Tibial artery (tissue), 4 donors: ENCODE measurements at regions not wholly inside any gene's neighbourhood (a gene's known extent, or its start where the extent isn't known, plus 50 kb on each side); places are given as distances from the start of the nearest gene placed in this dataset.

Experiments used
- DNase-seq, 2 donors: peaks; one replicate each; pipeline ENCODE4 v3.0.0-alpha.2; 2019
- H3K27ac ChIP-seq, 2 donors: fragments of 200-600 bp; sonication (generic) in 1 of 2; 1 replicate in 1 of 2; 2 replicates in 1 of 2; pipeline ENCODE4 v1.5.1; 2018 to 2019; ENCODE audit warnings: mild to moderate bottlenecking in 1 of 2
- H3K27me3 ChIP-seq, 2 donors: fragments of 200-600 bp; sonication (generic) in 1 of 2; one replicate each; pipeline versions ENCODE4 v1.5.1 to v1.6.0; 2016 to 2019
- H3K36me3 ChIP-seq, 3 donors: fragments of 200-600 bp; sonication (generic) in 2 of 3; one replicate each; pipeline ENCODE4 v1.5.1; 2016 to 2019; ENCODE audit warnings: mild to moderate bottlenecking in 2 of 3
- H3K4me1 ChIP-seq, 4 donors: fragments of 200-600 bp; sonication (generic) in 2 of 4; 1 replicate in 3 of 4; 2 replicates in 1 of 4; pipeline ENCODE4 v1.5.1; 2016 to 2019
- H3K4me3 ChIP-seq, 2 donors: fragments of 200-600 bp; sonication (generic) in 1 of 2; 1 replicate in 1 of 2; 2 replicates in 1 of 2; pipeline ENCODE4 v1.5.1; 2018 to 2019; ENCODE audit warnings: mild to moderate bottlenecking in 2 of 2
- H3K9me3 ChIP-seq, 3 donors: fragments of 200-600 bp; sonication (generic) in 1 of 3; one replicate each; pipeline ENCODE4 v1.5.1; 2016 to 2019
- intact Hi-C: fragments of 100-400 bp; cut with DNase I; formaldehyde crosslinking; loops from one replicate; pipeline ENCODE4 v1.15.0; 2023; ENCODE audit warnings: low total_unique reads
- TF ChIP-seq, protein P1 (sequence below), 2 experiments: fragments of 200-600 bp in 1 of 2; fragments of 450-650 bp in 1 of 2; IDR thresholded peaks; one replicate each; pipeline ENCODE4 v1.5.1; 2017 to 2019; ENCODE audit warnings: antibody characterized with exemption in 2 of 2, mild to moderate bottlenecking in 1 of 2, moderate library complexity in 1 of 2

GRCh38 chr10:52566471-52567246 lies 205.9 kb downstream of the MBL2 start:
- H3K27ac ChIP-seq: no peak overlapping the region
- H3K9me3 ChIP-seq: no peaks in the 10 kb centered on the region
- H3K4me3 ChIP-seq: no peak overlapping the region
- H3K4me1 ChIP-seq: no peaks in the 10 kb centered on the region
- intact Hi-C loops: no loop called here
- TF ChIP-seq, protein P1, sequence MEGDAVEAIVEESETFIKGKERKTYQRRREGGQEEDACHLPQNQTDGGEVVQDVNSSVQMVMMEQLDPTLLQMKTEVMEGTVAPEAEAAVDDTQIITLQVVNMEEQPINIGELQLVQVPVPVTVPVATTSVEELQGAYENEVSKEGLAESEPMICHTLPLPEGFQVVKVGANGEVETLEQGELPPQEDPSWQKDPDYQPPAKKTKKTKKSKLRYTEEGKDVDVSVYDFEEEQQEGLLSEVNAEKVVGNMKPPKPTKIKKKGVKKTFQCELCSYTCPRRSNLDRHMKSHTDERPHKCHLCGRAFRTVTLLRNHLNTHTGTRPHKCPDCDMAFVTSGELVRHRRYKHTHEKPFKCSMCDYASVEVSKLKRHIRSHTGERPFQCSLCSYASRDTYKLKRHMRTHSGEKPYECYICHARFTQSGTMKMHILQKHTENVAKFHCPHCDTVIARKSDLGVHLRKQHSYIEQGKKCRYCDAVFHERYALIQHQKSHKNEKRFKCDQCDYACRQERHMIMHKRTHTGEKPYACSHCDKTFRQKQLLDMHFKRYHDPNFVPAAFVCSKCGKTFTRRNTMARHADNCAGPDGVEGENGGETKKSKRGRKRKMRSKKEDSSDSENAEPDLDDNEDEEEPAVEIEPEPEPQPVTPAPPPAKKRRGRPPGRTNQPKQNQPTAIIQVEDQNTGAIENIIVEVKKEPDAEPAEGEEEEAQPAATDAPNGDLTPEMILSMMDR (IDR thresholded peaks at IDR 0.05): peak in 1 of 2 experiments; percentile 5
- no peaks in the 10 kb centered on the region for H3K27me3 ChIP-seq
- no peak for DNase-seq
- H3K36me3 ChIP-seq: no peaks in the 10 kb centered on the region

DNA sequence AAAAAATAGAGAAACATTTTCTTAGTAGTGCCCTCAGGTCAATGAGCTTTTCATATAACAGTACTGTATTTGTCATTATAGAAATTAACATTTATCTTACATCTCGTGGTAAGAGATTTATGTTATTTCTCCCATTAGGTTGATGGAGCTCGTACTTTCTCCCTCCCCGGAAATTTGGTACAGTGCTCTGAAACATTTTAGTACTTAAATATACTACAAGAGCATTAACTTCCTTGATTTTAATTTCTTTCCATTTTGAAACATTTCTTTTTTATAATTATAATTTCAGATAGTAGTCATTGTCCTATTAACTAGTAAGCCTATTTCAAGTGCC lies 205.4 kb downstream of the MBL2 start:
- intact Hi-C loops: no loop called here
- Histone ChIP-seq H3K36me3 (no peaks in the 10 kb centered on the region), H3K4me1 (no peaks in the 10 kb centered on the region), H3K27me3 (peaks cover 0 to under 1% of the 10 kb centered on the region in 2 donors), H3K27ac (no peak overlapping the region), H3K9me3 (no peaks in the 10 kb centered on the region), H3K4me3 (no peak overlapping the region)
- DNase-seq: no peak
- TF ChIP-seq, protein P1 (IDR thresholded peaks at IDR 0.05): no peak

DNA sequence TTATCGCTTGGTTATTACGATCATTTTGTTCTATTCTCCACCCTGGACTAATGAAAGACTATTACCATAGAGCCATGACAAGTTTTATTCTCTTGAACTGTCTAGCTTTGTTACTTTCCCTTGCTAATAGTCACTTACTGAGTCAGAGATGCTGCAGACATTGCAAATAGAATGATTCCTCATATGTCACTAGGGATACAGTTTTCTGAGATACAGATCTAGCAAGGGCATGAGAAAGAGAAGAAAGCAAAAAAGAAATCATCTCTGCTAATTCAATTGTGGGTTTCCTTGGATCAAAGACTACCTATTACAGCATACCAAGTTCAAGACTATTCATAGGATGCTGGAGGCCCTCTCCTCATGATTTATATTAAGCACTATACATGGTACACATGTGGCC lies 204.3 kb downstream of the MBL2 start:
- Histone ChIP-seq H3K4me3 (no peak overlapping the region), H3K36me3 (no peaks in the 10 kb centered on the region), H3K4me1 (no peaks in the 10 kb centered on the region), H3K27ac (no peak overlapping the region), H3K27me3 (peaks cover 0 to 5% of the 10 kb centered on the region in 2 donors), H3K9me3 (no peaks in the 10 kb centered on the region)
- no peak for DNase-seq
- TF ChIP-seq, protein P1 (IDR thresholded peaks at IDR 0.05): no peak
- intact Hi-C loops: no loop called here

DNA sequence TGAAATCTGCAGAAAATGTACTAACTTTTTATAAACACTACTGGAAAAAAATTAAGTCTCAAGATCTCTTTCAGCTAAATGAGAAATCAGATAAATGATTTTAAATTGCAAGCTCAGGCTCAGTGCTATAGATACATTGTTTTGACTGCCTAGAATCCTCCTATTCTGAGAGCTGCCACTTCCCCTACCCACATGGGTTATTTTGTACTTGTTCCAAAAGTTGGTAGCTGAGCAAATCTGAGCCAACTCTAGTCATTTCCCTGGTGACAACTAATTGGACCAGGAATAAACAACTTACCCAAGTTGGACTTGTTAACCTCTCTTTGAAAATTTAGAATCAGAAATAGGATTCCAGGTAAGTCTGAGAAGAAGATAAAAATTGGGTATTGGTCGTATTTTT lies 202.1 kb downstream of the MBL2 start:
- DNase-seq: no peak
- intact Hi-C loops: no loop called here
- H3K4me3 ChIP-seq: no peak overlapping the region

GRCh38 chr10:52571018-52571417 lies 201.6 kb downstream of the MBL2 start:
- Histone ChIP-seq H3K27ac (no peak overlapping the region), H3K4me1 (no peaks in the 10 kb centered on the region), H3K9me3 (no peaks in the 10 kb centered on the region), H3K36me3 (no peaks in the 10 kb centered on the region), H3K27me3 (peaks cover 0 to 5% of the 10 kb centered on the region in 2 donors), H3K4me3 (no peak overlapping the region)
- no peak for DNase-seq
- TF ChIP-seq, protein P1 (IDR thresholded peaks at IDR 0.05): no peak
- intact Hi-C loops: no loop called here

More for the DNA sequence above, 202.1 kb downstream of the MBL2 start:
- TF ChIP-seq, protein P1 (IDR thresholded peaks at IDR 0.05): no peak
- no peaks in the 10 kb centered on the region for H3K9me3 ChIP-seq
- no peaks in the 10 kb centered on the region for H3K36me3 ChIP-seq
- H3K27me3 ChIP-seq: peaks cover 0 to 5% of the 10 kb centered on the region in 2 donors
- no peak overlapping the region for H3K27ac ChIP-seq
- no peaks in the 10 kb centered on the region for H3K4me1 ChIP-seq
